Uterus (tissue), 3 donors: ENCODE measurements at regions not wholly inside any gene's neighbourhood (a gene's known extent, or its start where the extent isn't known, plus 50 kb on each side); places are given as distances from the start of the nearest gene placed in this dataset.

Experiments
- DNase-seq, 2 donors: peaks; one replicate each; pipeline ENCODE4 v3.0.0-alpha.2; 2019 to 2020
- H3K27ac ChIP-seq, 2 donors: fragments of 200-600 bp; sonication (generic); 1 replicate in 1 of 2; 2 replicates in 1 of 2; pipeline ENCODE4 v1.5.1; 2016 to 2018
- H3K27me3 ChIP-seq, 2 donors: fragments of 200-600 bp; sonication (generic); one replicate each; pipeline ENCODE4 v1.5.1; 2018 to 2019; ENCODE audit warnings: control low read depth in 1 of 2
- H3K36me3 ChIP-seq, 2 donors: fragments of 200-600 bp; sonication (generic); one replicate each; pipeline ENCODE4 v1.5.1; 2019; ENCODE audit warnings: control low read depth in 1 of 2
- H3K4me1 ChIP-seq, 2 donors: fragments of 200-600 bp; sonication (generic); one replicate each; pipeline ENCODE4 v1.5.1; 2018 to 2019; ENCODE audit warnings: control low read depth in 1 of 2
- H3K4me3 ChIP-seq, 2 donors: fragments of 200-600 bp; sonication (generic); 1 replicate in 1 of 2; 2 replicates in 1 of 2; pipeline ENCODE4 v1.5.1; 2018 to 2019; ENCODE audit warnings: mild to moderate bottlenecking in 1 of 2
- H3K9me3 ChIP-seq, 2 donors: fragments of 200-600 bp; sonication (generic); one replicate each; pipeline ENCODE4 v1.5.1; 2019; ENCODE audit warnings: control low read depth in 1 of 2
- POLR2A ChIP-seq, 2 donors: fragments of 450-650 bp; IDR thresholded peaks; one replicate each; pipeline ENCODE4 v1.6.1; 2016; ENCODE audit warnings: antibody characterized with exemption in 2 of 2, mild to moderate bottlenecking in 1 of 2, moderate library complexity in 1 of 2
- intact Hi-C: fragments of 100-400 bp; cut with DNase I; formaldehyde crosslinking; loops from one replicate; pipeline ENCODE4 v1.15.1; 2023; ENCODE audit warnings: low total_unique reads
- TF ChIP-seq, protein P1 (sequence below), 4 experiments: fragments of 200-600 bp in 2 of 4; fragments of 450-650 bp in 2 of 4; sonication (generic) in 2 of 4; IDR thresholded peaks; one replicate each; pipeline ENCODE4 v1.5.1; 2016 to 2019; ENCODE audit warnings: antibody characterized with exemption in 4 of 4, mild to moderate bottlenecking in 2 of 4, moderate library complexity in 1 of 4
- donor health status: DM: yes; HTN: yes; CAD: no.

DNA sequence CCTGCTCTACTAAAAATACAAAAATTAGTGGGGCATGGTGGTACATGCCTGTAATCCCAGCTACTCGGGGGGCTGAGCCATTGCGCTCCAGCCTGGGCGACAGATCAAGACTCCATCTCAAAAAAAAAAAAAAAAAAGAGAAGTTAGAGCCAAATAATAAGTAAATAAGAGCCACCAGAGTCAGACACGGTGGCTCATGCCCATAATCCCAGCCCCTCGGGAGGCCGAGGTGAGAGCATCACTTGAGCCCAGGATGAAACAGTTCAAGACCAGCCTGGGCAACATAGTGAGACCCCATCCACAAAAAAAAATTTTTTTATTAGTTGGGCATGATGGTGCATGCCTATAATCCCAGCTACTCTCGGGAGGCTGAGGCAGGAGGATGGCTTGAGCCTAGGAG, 85.8 kb upstream of the LARP1 start:
- DNase-seq: no peak
- intact Hi-C loops: no loop called here
- TF ChIP-seq POLR2A (IDR thresholded peaks at IDR 0.05): no peak
- TF ChIP-seq, protein P1, sequence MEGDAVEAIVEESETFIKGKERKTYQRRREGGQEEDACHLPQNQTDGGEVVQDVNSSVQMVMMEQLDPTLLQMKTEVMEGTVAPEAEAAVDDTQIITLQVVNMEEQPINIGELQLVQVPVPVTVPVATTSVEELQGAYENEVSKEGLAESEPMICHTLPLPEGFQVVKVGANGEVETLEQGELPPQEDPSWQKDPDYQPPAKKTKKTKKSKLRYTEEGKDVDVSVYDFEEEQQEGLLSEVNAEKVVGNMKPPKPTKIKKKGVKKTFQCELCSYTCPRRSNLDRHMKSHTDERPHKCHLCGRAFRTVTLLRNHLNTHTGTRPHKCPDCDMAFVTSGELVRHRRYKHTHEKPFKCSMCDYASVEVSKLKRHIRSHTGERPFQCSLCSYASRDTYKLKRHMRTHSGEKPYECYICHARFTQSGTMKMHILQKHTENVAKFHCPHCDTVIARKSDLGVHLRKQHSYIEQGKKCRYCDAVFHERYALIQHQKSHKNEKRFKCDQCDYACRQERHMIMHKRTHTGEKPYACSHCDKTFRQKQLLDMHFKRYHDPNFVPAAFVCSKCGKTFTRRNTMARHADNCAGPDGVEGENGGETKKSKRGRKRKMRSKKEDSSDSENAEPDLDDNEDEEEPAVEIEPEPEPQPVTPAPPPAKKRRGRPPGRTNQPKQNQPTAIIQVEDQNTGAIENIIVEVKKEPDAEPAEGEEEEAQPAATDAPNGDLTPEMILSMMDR (IDR thresholded peaks at IDR 0.05): no peak
- Histone ChIP-seq H3K4me1 (no peaks in the 10 kb centered on the region), H3K36me3 (no peaks in the 10 kb centered on the region), H3K9me3 (no peaks in the 10 kb centered on the region), H3K27ac (no peak overlapping the region), H3K27me3 (no peaks in the 10 kb centered on the region), H3K4me3 (no peak overlapping the region)

DNA sequence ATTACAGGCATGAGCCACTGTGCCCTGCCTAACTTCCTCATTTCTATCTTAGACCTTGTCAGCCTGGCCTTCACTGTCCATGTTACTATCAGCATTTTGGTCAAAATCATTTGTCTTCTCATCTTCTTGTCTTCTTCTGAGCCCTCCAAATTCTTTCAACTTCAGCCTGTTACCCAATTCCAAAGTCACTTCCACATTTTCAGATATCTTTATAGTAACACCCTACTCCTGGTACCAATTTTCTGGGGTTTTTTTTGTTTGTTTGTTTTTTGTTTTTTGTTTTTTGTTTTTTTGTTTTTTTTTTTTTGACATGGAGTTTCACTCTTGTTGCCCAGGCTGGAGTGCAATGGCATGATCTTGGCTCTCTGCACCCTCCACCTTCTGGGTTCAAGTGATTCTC, 90.3 kb upstream of the LARP1 start:
- intact Hi-C loops: no loop called here
- Histone ChIP-seq H3K4me3 (no peak overlapping the region), H3K4me1 (no peaks in the 10 kb centered on the region), H3K27ac (no peak overlapping the region), H3K27me3 (no peaks in the 10 kb centered on the region), H3K9me3 (no peaks in the 10 kb centered on the region), H3K36me3 (no peaks in the 10 kb centered on the region)
- DNase-seq: no peak
- TF ChIP-seq, protein P1 (IDR thresholded peaks at IDR 0.05): no peak
- TF ChIP-seq POLR2A (IDR thresholded peaks at IDR 0.05): no peak

DNA sequence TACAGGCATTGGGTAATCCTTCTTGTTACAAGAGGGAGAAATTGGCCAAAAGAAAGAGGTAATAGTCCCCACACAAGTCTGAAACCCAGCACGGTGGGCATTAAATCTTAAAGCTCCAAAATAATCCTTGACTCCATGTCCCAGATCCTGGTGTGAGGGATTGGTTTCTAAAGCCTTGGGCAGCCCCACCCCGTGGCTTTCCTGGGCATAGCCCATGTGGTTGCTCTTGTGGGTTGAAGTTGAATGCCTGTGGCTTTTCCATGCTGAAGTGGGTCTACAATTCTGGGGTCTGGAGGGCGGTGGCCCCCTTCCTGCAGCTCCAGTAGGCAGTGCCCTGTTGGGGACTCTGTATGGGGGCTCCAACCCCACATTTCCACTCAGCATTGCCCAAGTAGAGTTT, 91.8 kb upstream of the LARP1 start:
- no peak for TF ChIP-seq POLR2A (IDR thresholded peaks at IDR 0.05)
- TF ChIP-seq, protein P1 (IDR thresholded peaks at IDR 0.05): no peak
- no peak for DNase-seq
- H3K36me3 ChIP-seq: no peaks in the 10 kb centered on the region
- intact Hi-C loops: no loop called here
- no peak overlapping the region for H3K27ac ChIP-seq
- no peak overlapping the region for H3K4me3 ChIP-seq
- H3K9me3 ChIP-seq: no peaks in the 10 kb centered on the region
- no peaks in the 10 kb centered on the region for H3K27me3 ChIP-seq
- H3K4me1 ChIP-seq: no peaks in the 10 kb centered on the region

DNA sequence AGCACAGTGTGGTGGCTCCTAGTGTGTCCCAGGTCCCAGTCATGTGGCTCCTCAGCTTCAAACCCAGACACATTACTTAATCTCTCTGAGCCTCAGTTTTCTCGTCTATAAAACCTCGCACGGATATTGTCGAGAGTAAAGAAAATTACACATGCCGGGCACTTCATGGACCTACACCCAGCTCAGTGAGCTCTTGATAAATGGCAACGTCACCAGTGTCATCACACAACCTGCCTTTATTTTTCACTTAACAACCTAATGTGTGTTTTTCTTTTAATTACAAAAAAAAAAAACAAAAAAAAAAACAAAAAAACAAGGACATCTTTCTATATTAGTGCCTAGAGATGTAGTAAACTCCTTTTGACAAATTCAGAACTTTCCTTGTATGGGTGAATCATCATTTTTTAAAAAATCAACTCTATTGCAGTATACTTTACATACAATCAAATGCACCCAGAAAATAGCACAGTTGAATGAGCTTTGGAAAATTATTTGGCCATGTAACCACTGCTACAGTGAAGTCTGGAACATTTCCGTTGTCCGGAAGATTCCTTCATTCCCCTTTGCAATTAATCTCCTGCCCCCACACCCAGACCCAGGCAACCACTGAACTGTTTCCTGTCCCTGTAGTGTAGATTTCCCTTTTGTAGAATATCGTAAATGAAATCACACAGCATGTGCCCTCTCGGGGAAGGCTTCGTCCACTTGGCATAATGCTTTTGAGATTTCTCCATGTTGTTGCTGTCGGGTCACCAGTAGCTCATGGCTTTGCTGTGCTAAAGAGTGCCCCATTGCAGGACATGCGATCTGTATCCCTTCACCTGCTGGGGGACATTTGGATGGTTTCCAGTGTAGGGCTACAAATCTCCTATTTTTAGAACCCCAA, 100.4 kb upstream of the LARP1 start:
- Histone ChIP-seq H3K4me1 (no peaks in the 10 kb centered on the region), H3K4me3 (no peak overlapping the region), H3K27ac (peak overlapping the region; percentile 58 to 73), H3K27me3 (no peaks in the 10 kb centered on the region), H3K9me3 (no peaks in the 10 kb centered on the region), H3K36me3 (no peaks in the 10 kb centered on the region)
- TF ChIP-seq, protein P1 (IDR thresholded peaks at IDR 0.05): no peak
- no peak for TF ChIP-seq POLR2A (IDR thresholded peaks at IDR 0.05)
- intact Hi-C loops: no loop called here
- DNase-seq: no peak

DNA sequence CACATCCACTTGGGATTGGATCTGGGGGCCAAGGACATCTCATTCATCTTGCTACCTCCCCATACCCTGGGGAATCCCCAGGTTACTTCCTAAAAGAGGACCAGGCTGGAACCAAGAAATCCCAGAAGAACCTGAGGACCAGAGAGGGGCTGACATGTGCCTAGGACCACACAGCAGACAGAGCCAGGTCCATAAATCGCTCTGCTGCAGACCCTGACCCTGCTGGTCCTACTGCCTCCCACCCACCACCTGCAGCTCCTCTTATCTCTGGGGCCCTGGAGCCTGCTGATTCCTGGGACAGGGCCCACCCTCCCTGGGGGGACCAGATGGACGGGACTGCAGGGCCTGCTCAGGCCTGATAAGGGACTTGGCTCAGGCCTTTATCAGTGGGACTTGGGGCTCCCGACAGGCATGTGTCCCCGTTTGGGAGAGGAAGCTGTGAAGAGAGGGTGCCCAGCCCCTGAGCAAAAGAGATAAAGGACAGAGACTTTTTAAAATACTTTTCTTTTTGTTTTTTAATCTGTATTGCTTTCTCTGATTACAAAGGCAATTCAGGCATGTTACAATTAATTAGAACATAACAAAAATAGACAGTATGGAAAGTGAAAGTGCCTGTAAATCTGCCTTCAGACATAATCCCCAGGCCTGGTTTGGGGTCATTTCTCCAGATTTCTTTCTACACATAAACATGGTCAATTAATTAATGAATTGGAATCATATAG, 101.3 kb upstream of the LARP1 start:
- Histone ChIP-seq H3K27me3 (no peaks in the 10 kb centered on the region), H3K27ac (peak overlapping the region; percentile 58 to 73), H3K9me3 (no peaks in the 10 kb centered on the region), H3K4me1 (no peaks in the 10 kb centered on the region), H3K36me3 (no peaks in the 10 kb centered on the region), H3K4me3 (no peak overlapping the region)
- intact Hi-C loops: no loop called here
- TF ChIP-seq, protein P1 (IDR thresholded peaks at IDR 0.05): no peak
- TF ChIP-seq POLR2A (IDR thresholded peaks at IDR 0.05): no peak
- DNase-seq: no peak
